ENCODE measurements at regions not wholly inside any gene's neighbourhood (a gene's known extent, or its start where the extent isn't known, plus 50 kb on each side); places are given as distances from the start of the nearest gene placed in this dataset.

GRCh38 chr2:217413193-217413592 is 553.3 kb upstream of the TNP1 start:
- TF ChIP-seq, protein P1, sequence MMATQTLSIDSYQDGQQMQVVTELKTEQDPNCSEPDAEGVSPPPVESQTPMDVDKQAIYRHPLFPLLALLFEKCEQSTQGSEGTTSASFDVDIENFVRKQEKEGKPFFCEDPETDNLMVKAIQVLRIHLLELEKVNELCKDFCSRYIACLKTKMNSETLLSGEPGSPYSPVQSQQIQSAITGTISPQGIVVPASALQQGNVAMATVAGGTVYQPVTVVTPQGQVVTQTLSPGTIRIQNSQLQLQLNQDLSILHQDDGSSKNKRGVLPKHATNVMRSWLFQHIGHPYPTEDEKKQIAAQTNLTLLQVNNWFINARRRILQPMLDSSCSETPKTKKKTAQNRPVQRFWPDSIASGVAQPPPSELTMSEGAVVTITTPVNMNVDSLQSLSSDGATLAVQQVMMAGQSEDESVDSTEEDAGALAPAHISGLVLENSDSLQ (IDR thresholded peaks at IDR 0.05) = no peak
- TF ChIP-seq FOXM1 (IDR thresholded peaks at IDR 0.05; ENCODE audit: borderline replicate concordance) = no peak
- TF ChIP-seq SUZ12 (IDR thresholded peaks at IDR 0.05) = no peak
- TF ChIP-seq SP1 (IDR thresholded peaks at IDR 0.05) = no peak
- no peak for TF ChIP-seq ELF4 (IDR thresholded peaks at IDR 0.05)
- TF ChIP-seq FOXA1 (IDR thresholded peaks at IDR 0.05) = no peak
- no peak for TF ChIP-seq FOXK2 (IDR thresholded peaks at IDR 0.05)
- no peak for TF ChIP-seq ARNT (IDR thresholded peaks at IDR 0.05)
- TF ChIP-seq TARDBP (IDR thresholded peaks at IDR 0.05) = no peak

Measured in HEK293T (cell line).